K562 (cell line): ENCODE measurements at regions not wholly inside any gene's neighbourhood (a gene's known extent, or its start where the extent isn't known, plus 50 kb on each side); places are given as distances from the start of the nearest gene placed in this dataset.

Experiments used
- ATF7 ChIP-seq: fragments of 450-650 bp; IDR thresholded peaks from 2 replicates; pipeline ENCODE4 v1.7.1; 2014; ENCODE audit warnings: mild to moderate bottlenecking, moderate library complexity
- ILK ChIP-seq: fragments of 450-650 bp; IDR thresholded peaks from 2 replicates; pipeline ENCODE4 v1.6.1; 2016; ENCODE audit warnings: missing genetic modification characterization, low read depth, mild to moderate bottlenecking, missing compliant biosample characterization, moderate library complexity, borderline replicate concordance
- JUND ChIP-seq, 2 experiments: IDR thresholded peaks; 2 replicates in 1 of 2; 3 replicates in 1 of 2; pipeline ENCODE4 v1.6.1; 2011; ENCODE audit warnings: borderline replicate concordance in 2 of 2, low read depth in 2 of 2, low read length in 2 of 2, improper control_type of control experiment in 1 of 2, missing biosample characterization in 1 of 2, missing genetic modification characterization in 1 of 2, missing genetic modification reagents in 1 of 2
- MYC ChIP-seq, 2 experiments: fragments of 250-450 bp in 1 of 2; sonication (Bioruptor Pico) in 1 of 2; IDR thresholded peaks; 2 replicates each; pipeline versions ENCODE4 v1.5.1 to v1.6.1; 2012 to 2021; ENCODE audit warnings: low read depth in 2 of 2, borderline replicate concordance in 1 of 2, improper control_type of control experiment in 1 of 2, low read length in 1 of 2, mild to moderate bottlenecking in 1 of 2, moderate library complexity in 1 of 2
- POLR2A ChIP-seq: fragments of 450-650 bp; conservative IDR thresholded peaks from 2 replicates; pipeline ENCODE4 v1.6.1; 2016
- POLR2AphosphoS5 ChIP-seq: IDR thresholded peaks from 2 replicates; pipeline ENCODE4 v1.6.1; 2011; ENCODE audit warnings: mild to moderate bottlenecking, low read depth, low read length, moderate library complexity; ENCODE audit not compliant: control insufficient read depth, insufficient read depth
- SIX5 ChIP-seq, 2 experiments: IDR thresholded peaks; 2 replicates each; pipeline ENCODE4 v1.6.1; 2011; ENCODE audit warnings: low read length in 2 of 2, borderline replicate concordance in 1 of 2, low read depth in 1 of 2, mild to moderate bottlenecking in 1 of 2, moderate library complexity in 1 of 2; ENCODE audit not compliant: insufficient read depth in 1 of 2
- SMARCC2 ChIP-seq: fragments of 450-650 bp; IDR thresholded peaks from 2 replicates; pipeline ENCODE4 v1.6.1; 2017; ENCODE audit warnings: antibody characterized with exemption, moderate library complexity, mild to moderate bottlenecking, low read depth
- TCF7 ChIP-seq: sonication (generic); IDR thresholded peaks from 2 replicates; pipeline ENCODE4 v1.6.1; 2016; ENCODE audit warnings: antibody characterized with exemption, borderline replicate concordance
- ZNF778 ChIP-seq: fragments of 450-650 bp; formaldehyde crosslinking; IDR thresholded peaks from 2 replicates; pipeline ENCODE4 v1.4.0; 2020; ENCODE audit warnings: mild to moderate bottlenecking, moderate library complexity
- TF ChIP-seq, protein P1 (sequence below), 3 experiments: IDR thresholded peaks in 2 of 3; conservative IDR thresholded peaks in 1 of 3; 2 replicates each; pipeline ENCODE4 v1.5.1; 2011 to 2012; ENCODE audit warnings: low read length in 3 of 3, mild to moderate bottlenecking in 3 of 3, control low read depth in 2 of 3, improper control_type of control experiment in 1 of 3, inconsistent platforms in 1 of 3, low read depth in 1 of 3, mixed read lengths in 1 of 3, moderate library complexity in 1 of 3; ENCODE audit not compliant: insufficient read depth in 2 of 3
- TF ChIP-seq, protein P2 (sequence below): sonication (generic); formaldehyde crosslinking; IDR thresholded peaks from 2 replicates; pipeline ENCODE4 v1.8.1; 2023; ENCODE audit warnings: mild to moderate bottlenecking, missing genetic modification reagents
- TF ChIP-seq, protein P3 (sequence below), 2 experiments: fragments of 450-650 bp; IDR thresholded peaks; 2 replicates each; pipeline ENCODE4 v1.6.1; 2018; ENCODE audit warnings: mild to moderate bottlenecking in 2 of 2, low read depth in 1 of 2; ENCODE audit not compliant: partially characterized antibody in 2 of 2
- TF ChIP-seq, protein P4 (sequence below), 2 experiments: fragments of 450-650 bp in 1 of 2; sonication (generic) in 1 of 2; formaldehyde crosslinking in 1 of 2; IDR thresholded peaks in 1 of 2; conservative IDR thresholded peaks in 1 of 2; 2 replicates each; pipeline versions ENCODE4 v1.6.1 to v1.8.1; 2016 to 2023; ENCODE audit warnings: mild to moderate bottlenecking in 2 of 2, moderate library complexity in 2 of 2, inconsistent platforms in 1 of 2, missing genetic modification reagents in 1 of 2

DNA sequence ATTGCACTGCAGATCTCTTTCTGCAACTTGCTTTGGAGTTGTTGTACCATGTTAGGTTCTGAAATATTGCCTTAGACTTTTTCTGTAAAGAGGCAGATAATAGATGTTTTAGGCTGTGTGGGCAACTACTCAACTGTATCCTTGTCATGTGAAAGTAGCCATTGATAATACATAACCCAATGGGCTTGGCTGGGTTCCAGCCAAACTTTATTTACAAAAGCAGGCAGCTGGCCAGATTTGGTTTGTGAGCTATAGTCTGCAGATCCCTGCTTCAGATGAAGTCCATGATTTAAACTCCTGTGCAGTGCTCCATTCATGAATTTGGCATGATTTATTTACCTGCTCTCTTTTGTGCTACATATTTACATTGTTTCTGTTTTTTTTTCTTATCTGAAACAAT lies 300.4 kb downstream of the IRX2 start:
- TF ChIP-seq TCF7 (no peak), SMARCC2 (no peak), ILK (tag) (no peak), JUND (IDR thresholded peaks at IDR 0.05; ENCODE audit: borderline replicate concordance, low read depth, low read length) (no peak), JUND (tag; IDR thresholded peaks at IDR 0.05; ENCODE audit: borderline replicate concordance, low read depth, low read length) (no peak), ATF7 (no peak), SIX5 (IDR thresholded peaks at IDR 0.05; ENCODE audit: borderline replicate concordance in 1 of 2, insufficient read depth in 1 of 2, low read depth in 1 of 2, low read length in 2 of 2) (no peak), ZNF778 (no peak), POLR2AphosphoS5 (no peak), POLR2A (no peak), MYC (IDR thresholded peaks at IDR 0.05; ENCODE audit: low read depth, low read length) (no peak), MYC (CRISPR knock-in tag; IDR thresholded peaks at IDR 0.05; ENCODE audit: borderline replicate concordance, low read depth) (no peak)
- TF ChIP-seq, protein P1, sequence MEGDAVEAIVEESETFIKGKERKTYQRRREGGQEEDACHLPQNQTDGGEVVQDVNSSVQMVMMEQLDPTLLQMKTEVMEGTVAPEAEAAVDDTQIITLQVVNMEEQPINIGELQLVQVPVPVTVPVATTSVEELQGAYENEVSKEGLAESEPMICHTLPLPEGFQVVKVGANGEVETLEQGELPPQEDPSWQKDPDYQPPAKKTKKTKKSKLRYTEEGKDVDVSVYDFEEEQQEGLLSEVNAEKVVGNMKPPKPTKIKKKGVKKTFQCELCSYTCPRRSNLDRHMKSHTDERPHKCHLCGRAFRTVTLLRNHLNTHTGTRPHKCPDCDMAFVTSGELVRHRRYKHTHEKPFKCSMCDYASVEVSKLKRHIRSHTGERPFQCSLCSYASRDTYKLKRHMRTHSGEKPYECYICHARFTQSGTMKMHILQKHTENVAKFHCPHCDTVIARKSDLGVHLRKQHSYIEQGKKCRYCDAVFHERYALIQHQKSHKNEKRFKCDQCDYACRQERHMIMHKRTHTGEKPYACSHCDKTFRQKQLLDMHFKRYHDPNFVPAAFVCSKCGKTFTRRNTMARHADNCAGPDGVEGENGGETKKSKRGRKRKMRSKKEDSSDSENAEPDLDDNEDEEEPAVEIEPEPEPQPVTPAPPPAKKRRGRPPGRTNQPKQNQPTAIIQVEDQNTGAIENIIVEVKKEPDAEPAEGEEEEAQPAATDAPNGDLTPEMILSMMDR (IDR thresholded peaks at IDR 0.05 in 2 of 3, conservative IDR thresholded peaks at IDR 0.05 in 1 of 3; ENCODE audit: insufficient read depth in 2 of 3, low read depth in 1 of 3, low read length in 3 of 3), result no peak
- TF ChIP-seq, protein P2, sequence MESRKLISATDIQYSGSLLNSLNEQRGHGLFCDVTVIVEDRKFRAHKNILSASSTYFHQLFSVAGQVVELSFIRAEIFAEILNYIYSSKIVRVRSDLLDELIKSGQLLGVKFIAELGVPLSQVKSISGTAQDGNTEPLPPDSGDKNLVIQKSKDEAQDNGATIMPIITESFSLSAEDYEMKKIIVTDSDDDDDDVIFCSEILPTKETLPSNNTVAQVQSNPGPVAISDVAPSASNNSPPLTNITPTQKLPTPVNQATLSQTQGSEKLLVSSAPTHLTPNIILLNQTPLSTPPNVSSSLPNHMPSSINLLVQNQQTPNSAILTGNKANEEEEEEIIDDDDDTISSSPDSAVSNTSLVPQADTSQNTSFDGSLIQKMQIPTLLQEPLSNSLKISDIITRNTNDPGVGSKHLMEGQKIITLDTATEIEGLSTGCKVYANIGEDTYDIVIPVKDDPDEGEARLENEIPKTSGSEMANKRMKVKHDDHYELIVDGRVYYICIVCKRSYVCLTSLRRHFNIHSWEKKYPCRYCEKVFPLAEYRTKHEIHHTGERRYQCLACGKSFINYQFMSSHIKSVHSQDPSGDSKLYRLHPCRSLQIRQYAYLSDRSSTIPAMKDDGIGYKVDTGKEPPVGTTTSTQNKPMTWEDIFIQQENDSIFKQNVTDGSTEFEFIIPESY (CRISPR knock-in tag), result no peak
- TF ChIP-seq, protein P3, sequence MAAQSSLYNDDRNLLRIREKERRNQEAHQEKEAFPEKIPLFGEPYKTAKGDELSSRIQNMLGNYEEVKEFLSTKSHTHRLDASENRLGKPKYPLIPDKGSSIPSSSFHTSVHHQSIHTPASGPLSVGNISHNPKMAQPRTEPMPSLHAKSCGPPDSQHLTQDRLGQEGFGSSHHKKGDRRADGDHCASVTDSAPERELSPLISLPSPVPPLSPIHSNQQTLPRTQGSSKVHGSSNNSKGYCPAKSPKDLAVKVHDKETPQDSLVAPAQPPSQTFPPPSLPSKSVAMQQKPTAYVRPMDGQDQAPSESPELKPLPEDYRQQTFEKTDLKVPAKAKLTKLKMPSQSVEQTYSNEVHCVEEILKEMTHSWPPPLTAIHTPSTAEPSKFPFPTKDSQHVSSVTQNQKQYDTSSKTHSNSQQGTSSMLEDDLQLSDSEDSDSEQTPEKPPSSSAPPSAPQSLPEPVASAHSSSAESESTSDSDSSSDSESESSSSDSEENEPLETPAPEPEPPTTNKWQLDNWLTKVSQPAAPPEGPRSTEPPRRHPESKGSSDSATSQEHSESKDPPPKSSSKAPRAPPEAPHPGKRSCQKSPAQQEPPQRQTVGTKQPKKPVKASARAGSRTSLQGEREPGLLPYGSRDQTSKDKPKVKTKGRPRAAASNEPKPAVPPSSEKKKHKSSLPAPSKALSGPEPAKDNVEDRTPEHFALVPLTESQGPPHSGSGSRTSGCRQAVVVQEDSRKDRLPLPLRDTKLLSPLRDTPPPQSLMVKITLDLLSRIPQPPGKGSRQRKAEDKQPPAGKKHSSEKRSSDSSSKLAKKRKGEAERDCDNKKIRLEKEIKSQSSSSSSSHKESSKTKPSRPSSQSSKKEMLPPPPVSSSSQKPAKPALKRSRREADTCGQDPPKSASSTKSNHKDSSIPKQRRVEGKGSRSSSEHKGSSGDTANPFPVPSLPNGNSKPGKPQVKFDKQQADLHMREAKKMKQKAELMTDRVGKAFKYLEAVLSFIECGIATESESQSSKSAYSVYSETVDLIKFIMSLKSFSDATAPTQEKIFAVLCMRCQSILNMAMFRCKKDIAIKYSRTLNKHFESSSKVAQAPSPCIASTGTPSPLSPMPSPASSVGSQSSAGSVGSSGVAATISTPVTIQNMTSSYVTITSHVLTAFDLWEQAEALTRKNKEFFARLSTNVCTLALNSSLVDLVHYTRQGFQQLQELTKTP (IDR thresholded peaks at IDR 0.05; ENCODE audit: low read depth in 1 of 2, partially characterized antibody in 2 of 2), result no peak
- TF ChIP-seq, protein P4, sequence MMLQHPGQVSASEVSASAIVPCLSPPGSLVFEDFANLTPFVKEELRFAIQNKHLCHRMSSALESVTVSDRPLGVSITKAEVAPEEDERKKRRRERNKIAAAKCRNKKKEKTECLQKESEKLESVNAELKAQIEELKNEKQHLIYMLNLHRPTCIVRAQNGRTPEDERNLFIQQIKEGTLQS (IDR thresholded peaks at IDR 0.05), result no peak
- TF ChIP-seq, protein P4 (CRISPR knock-in tag; conservative IDR thresholded peaks at IDR 0.05), result no peak
